Fibroblast of pulmonary artery (primary cell): ENCODE measurements at regions not wholly inside any gene's neighbourhood (a gene's known extent, or its start where the extent isn't known, plus 50 kb on each side); places are given as distances from the start of the nearest gene placed in this dataset.

Source experiments
- DNase-seq: peaks from one replicate; pipeline ENCODE4 v3.0.0-alpha.2; 2010; ENCODE audit warnings: low read depth
- H3K4me3 ChIP-seq: replicated peaks from 2 replicates; pipeline ENCODE4 v1.5.1; 2011; ENCODE audit warnings: low read depth, mild to moderate bottlenecking, control low read depth, low read length, moderate library complexity
- TF ChIP-seq, protein P1 (sequence below): IDR thresholded peaks from 2 replicates; pipeline ENCODE4 v1.5.1; 2011; ENCODE audit warnings: mild to moderate bottlenecking, control low read depth, low read length, inconsistent platforms; ENCODE audit errors: missing control alignments

DNA sequence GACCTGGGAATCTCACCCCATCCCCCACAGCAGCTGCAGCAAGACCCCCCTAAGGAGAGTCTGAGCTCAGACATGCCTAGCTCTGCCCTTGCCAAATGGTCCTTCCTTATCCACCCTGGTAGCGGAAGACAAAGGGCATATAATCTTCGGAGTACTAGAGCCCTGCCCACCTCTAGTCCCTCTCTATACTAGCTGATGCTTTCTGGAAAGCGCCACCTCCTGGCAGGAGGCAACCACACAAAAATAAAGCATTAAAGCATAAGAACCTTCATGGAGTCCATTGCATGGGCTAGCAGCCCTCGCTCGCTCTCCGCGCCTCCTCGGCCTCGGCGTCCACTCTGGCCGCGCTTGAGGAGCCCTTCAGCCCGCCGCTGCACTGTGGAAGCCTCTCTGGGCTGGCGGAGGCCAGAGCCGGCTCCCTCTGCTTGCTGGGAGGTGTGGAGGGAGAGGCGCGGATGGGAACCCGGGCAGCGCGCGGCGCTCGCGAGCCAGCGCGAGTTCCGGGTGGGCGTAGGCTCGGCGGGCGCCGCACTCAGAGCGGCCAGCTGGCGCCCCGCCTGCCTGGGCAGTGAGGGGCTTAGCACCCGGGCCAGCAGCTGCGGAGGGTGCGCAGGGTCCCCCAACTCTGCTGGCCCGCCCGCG lies 941.2 kb downstream of the SUCLG1 start:
- TF ChIP-seq, protein P1, sequence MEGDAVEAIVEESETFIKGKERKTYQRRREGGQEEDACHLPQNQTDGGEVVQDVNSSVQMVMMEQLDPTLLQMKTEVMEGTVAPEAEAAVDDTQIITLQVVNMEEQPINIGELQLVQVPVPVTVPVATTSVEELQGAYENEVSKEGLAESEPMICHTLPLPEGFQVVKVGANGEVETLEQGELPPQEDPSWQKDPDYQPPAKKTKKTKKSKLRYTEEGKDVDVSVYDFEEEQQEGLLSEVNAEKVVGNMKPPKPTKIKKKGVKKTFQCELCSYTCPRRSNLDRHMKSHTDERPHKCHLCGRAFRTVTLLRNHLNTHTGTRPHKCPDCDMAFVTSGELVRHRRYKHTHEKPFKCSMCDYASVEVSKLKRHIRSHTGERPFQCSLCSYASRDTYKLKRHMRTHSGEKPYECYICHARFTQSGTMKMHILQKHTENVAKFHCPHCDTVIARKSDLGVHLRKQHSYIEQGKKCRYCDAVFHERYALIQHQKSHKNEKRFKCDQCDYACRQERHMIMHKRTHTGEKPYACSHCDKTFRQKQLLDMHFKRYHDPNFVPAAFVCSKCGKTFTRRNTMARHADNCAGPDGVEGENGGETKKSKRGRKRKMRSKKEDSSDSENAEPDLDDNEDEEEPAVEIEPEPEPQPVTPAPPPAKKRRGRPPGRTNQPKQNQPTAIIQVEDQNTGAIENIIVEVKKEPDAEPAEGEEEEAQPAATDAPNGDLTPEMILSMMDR: no peak
- DNase-seq: no peak
- H3K4me3 ChIP-seq: no peak overlapping the region

DNA sequence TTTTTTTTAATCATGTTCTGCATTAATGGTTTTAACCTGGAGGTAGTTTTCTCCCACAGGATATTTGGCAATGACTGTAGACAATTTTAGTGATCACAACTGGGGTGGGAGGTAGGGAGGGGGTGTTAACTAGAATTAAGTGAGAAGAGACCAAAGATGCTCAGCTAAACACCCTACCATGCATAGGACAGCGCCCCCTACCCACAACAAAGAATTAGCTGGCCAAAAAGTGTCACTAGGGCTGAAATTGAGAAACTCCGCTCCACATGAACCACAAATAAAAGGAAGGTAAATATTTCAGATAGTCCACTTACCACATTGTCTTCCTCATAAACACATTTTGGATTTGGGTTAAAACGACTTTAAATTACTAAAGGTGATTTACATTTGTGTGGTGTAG lies 942.6 kb downstream of the SUCLG1 start:
- no peak for DNase-seq
- TF ChIP-seq, protein P1: no peak
- no peak overlapping the region for H3K4me3 ChIP-seq

DNA sequence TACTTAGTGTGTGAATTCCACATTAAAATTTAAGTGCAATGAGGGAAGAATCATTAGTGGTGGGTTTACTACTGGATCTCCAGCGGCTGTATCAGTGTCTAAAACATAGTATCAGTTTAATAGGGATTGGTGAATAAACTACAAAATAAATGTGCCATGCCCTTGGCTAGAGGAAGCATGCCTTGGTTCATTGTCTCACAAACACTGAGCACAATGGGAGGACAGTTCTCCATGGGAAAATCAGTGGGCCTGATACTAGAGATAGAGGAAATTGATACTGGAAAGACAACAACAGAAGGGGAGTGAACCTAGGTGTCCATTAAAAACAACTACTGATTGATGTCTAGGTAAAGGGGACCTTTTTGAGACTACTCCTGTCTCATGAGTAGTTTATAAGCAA lies 971.6 kb downstream of the SUCLG1 start:
- TF ChIP-seq, protein P1: no peak
- no peak for DNase-seq
- no peak overlapping the region for H3K4me3 ChIP-seq

DNA sequence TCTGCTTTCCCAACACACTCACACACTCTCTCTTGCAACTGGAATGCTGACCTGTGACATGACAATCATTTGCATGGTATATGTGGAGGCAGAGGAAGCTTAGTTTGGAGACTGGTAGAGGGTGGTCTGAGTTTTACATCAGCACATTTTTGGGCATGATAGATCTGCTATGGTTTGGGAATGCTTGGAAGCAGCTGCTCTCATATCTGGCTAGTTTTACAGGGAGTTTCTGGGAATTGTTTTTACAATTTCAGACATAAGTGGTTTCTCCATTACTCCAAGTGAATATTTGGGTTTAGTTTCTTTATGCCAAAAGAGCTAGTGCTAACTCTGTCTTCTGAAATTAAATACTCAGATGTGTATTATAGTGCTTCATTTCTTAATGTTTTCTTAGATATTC lies 977.6 kb downstream of the SUCLG1 start:
- H3K4me3 ChIP-seq: no peak overlapping the region
- TF ChIP-seq, protein P1: no peak
- no peak for DNase-seq

DNA sequence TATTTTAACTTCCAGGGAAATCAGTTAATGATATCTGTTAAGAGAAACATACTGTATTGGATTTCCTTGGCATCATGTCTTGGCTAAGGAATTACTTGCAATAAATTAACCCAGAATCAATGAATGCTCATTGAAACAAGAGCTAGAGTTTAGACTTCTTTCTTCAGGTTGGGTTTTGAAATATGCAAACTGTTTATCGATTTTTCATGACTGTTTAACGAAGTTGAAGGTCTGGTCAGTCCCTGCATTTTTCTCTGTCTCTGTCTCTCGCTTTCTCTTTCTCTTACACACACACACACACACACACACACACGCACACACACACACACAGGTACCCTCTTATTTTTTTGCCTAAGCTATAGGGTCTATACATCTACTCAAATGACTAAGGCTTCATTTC lies 981.0 kb downstream of the SUCLG1 start:
- DNase-seq: no peak
- TF ChIP-seq, protein P1: no peak
- H3K4me3 ChIP-seq: no peak overlapping the region

DNA sequence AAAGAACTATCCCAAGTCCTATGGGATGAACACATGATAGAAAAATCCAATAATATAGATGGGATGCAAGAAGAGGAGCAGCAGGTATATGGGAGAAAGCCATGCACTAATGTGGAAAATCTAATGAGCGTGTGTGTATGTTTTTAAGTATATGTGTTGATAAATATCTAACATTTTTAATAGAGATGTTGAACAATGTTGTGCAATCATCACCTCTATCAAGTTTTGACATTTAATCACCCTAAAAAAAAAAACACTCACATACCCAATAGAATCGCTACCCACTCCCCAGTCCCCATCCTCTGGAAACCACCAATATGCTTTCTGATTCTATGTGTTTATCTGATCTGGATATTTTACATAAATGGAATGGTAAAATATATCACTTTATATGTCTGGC lies 983.7 kb downstream of the SUCLG1 start:
- DNase-seq: no peak
- TF ChIP-seq, protein P1: no peak
- H3K4me3 ChIP-seq: no peak overlapping the region

DNA sequence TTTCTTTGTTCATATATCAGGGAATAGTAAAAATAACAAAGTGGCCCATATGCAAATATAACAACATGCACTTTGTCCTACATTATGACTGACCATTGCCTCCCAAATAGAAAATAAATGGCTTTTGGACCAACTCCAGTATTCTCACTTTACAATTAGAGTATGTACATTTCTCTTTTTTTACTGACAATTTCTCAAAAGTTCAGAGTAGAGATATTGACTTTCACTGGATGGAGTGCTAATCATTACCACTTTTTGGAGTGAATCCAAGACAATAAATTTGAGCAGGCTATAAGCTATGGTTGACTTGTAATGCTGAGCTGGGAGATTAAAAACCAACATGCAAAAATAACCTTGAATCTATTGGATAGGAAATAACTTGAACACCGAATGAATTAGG lies 987.4 kb downstream of the SUCLG1 start:
- DNase-seq: no peak
- H3K4me3 ChIP-seq: no peak overlapping the region
- TF ChIP-seq, protein P1: no peak
